WTC11 (cell line): ENCODE measurements at regions not wholly inside any gene's neighbourhood (a gene's known extent, or its start where the extent isn't known, plus 50 kb on each side); places are given as distances from the start of the nearest gene placed in this dataset.

ENCODE experiments used
- ATAC-seq: fragments of 200-7000 bp; cut with Tn5 transposase; 2 replicates; pipeline ENCODE4 v1.10.0; 2021; ENCODE audit warnings: mild to moderate bottlenecking, moderate library complexity
- CTCF ChIA-PET: fragments of 300-600 bp; sonication (Branson Sonifier 250); formaldehyde crosslinking; loops from one replicate; lab custom pipeline; 2021; ENCODE audit warnings: antibody characterized with exemption; lab: Charles Lee
- POLR2A ChIA-PET: fragments of 350-600 bp; sonication (Branson Sonifier 250); formaldehyde crosslinking; loops from one replicate; lab custom pipeline; 2021; ENCODE audit warnings: antibody characterized with exemption; lab: Charles Lee
- DNase-seq: peaks from one replicate; pipeline ENCODE4 v3.0.0; 2021; ENCODE audit warnings: low spot score
- H3K27ac Mint-ChIP-seq: 2 replicates; pipeline ENCODE4 v1.8.0; 2021; ENCODE audit warnings: mixed read lengths
- H3K27me3 Mint-ChIP-seq: 2 replicates; pipeline ENCODE4 v1.8.0; 2021; ENCODE audit warnings: low read depth, mild to moderate bottlenecking, moderate library complexity, mixed read lengths
- H3K36me3 Mint-ChIP-seq: 2 replicates; pipeline ENCODE4 v1.8.0; 2021; ENCODE audit warnings: mixed read lengths
- H3K4me1 Mint-ChIP-seq: 2 replicates; pipeline ENCODE4 v1.8.0; 2022; ENCODE audit warnings: mixed read lengths
- H3K4me3 Mint-ChIP-seq: 2 replicates; pipeline ENCODE4 v1.8.0; 2021; ENCODE audit warnings: mild to moderate bottlenecking, moderate library complexity, mixed read lengths
- H3K9me3 Mint-ChIP-seq: 2 replicates; pipeline ENCODE4 v1.8.0; 2021; ENCODE audit warnings: mixed read lengths
- CBFB ChIP-seq: sonication (generic); formaldehyde crosslinking; IDR thresholded peaks from 2 replicates; pipeline ENCODE4 v1.8.1; 2022; ENCODE audit warnings: mild to moderate bottlenecking, low read depth, missing genetic modification reagents
- EMX1 ChIP-seq: fragments of 250-450 bp; sonication (Bioruptor Pico); IDR thresholded peaks from 2 replicates; pipeline ENCODE4 v1.8.0; 2021; ENCODE audit warnings: mild to moderate bottlenecking
- ESRRA ChIP-seq: sonication (generic); formaldehyde crosslinking; IDR thresholded peaks from 2 replicates; pipeline ENCODE4 v1.8.1; 2022; ENCODE audit warnings: mild to moderate bottlenecking, missing genetic modification reagents, borderline replicate concordance
- FOXJ3 ChIP-seq: sonication (generic); formaldehyde crosslinking; IDR thresholded peaks from 2 replicates; pipeline ENCODE4 v1.9.0; 2021; ENCODE audit warnings: missing genetic modification reagents, mild to moderate bottlenecking, borderline replicate concordance
- FOXP1 ChIP-seq: sonication (generic); formaldehyde crosslinking; IDR thresholded peaks from 2 replicates; pipeline ENCODE4 v1.8.0; 2022; ENCODE audit warnings: missing genetic modification reagents, mild to moderate bottlenecking, moderate library complexity, borderline replicate concordance
- JAZF1 ChIP-seq: fragments of 250-450 bp; sonication (Bioruptor Pico); IDR thresholded peaks from 2 replicates; pipeline ENCODE4 v1.9.0; 2021; ENCODE audit warnings: moderate library complexity, mild to moderate bottlenecking, inconsistent platforms
- KAT7 ChIP-seq: sonication (generic); formaldehyde crosslinking; IDR thresholded peaks from 2 replicates; pipeline ENCODE4 v1.8.1; 2023; ENCODE audit warnings: missing genetic modification reagents, mild to moderate bottlenecking, borderline replicate concordance
- MYBL2 ChIP-seq: sonication (generic); formaldehyde crosslinking; IDR thresholded peaks from 2 replicates; pipeline ENCODE4 v1.8.1; 2023; ENCODE audit warnings: mild to moderate bottlenecking, moderate library complexity, missing genetic modification reagents
- NFATC4 ChIP-seq: fragments of 250-450 bp; sonication (Bioruptor Pico); IDR thresholded peaks from 2 replicates; pipeline ENCODE4 v1.9.0; 2021; ENCODE audit warnings: mild to moderate bottlenecking
- NR1H2 ChIP-seq: sonication (generic); formaldehyde crosslinking; IDR thresholded peaks from 2 replicates; pipeline ENCODE4 v1.9.0; 2021; ENCODE audit warnings: mild to moderate bottlenecking, moderate library complexity, missing genetic modification reagents
- NR2C2 ChIP-seq: sonication (generic); formaldehyde crosslinking; IDR thresholded peaks from 2 replicates; pipeline ENCODE4 v1.8.0; 2022; ENCODE audit warnings: mild to moderate bottlenecking, missing genetic modification reagents
- NR3C1 ChIP-seq: sonication (generic); formaldehyde crosslinking; conservative IDR thresholded peaks from 2 replicates; pipeline ENCODE4 v1.8.1; 2023; ENCODE audit warnings: low read depth, mild to moderate bottlenecking, missing genetic modification reagents
- SP1 ChIP-seq: sonication (generic); formaldehyde crosslinking; conservative IDR thresholded peaks from 2 replicates; pipeline ENCODE4 v1.8.1; 2022; ENCODE audit warnings: missing genetic modification reagents
- ZNF138 ChIP-seq: sonication (generic); formaldehyde crosslinking; conservative IDR thresholded peaks from 2 replicates; pipeline ENCODE4 v1.8.1; 2022; ENCODE audit warnings: mild to moderate bottlenecking, moderate library complexity, missing genetic modification reagents
- ZNF219 ChIP-seq: sonication (generic); formaldehyde crosslinking; IDR thresholded peaks from 2 replicates; pipeline ENCODE4 v1.8.0; 2023; ENCODE audit warnings: missing genetic modification reagents, mild to moderate bottlenecking, borderline replicate concordance
- ZNF396 ChIP-seq: fragments of 250-450 bp; sonication (Bioruptor Pico); IDR thresholded peaks from 2 replicates; pipeline ENCODE4 v1.8.0; 2021; ENCODE audit warnings: mild to moderate bottlenecking, moderate library complexity, borderline replicate concordance
- ZNF671 ChIP-seq: fragments of 250-450 bp; sonication (Bioruptor Pico); IDR thresholded peaks from 2 replicates; pipeline ENCODE4 v1.8.0; 2021; ENCODE audit warnings: mild to moderate bottlenecking
- TF ChIP-seq, protein P1 (sequence below): sonication (generic); formaldehyde crosslinking; IDR thresholded peaks from 2 replicates; pipeline ENCODE4 v1.8.1; 2022; ENCODE audit warnings: low read depth, missing genetic modification reagents, borderline replicate concordance
- TF ChIP-seq, protein P2 (sequence below): fragments of 250-450 bp; sonication (Bioruptor Pico); conservative IDR thresholded peaks from 2 replicates; pipeline ENCODE4 v1.9.0; 2021; ENCODE audit warnings: mild to moderate bottlenecking
- TF ChIP-seq, protein P3 (sequence below): sonication (generic); formaldehyde crosslinking; IDR thresholded peaks from 2 replicates; pipeline ENCODE4 v1.8.1; 2022; ENCODE audit warnings: low read depth, mild to moderate bottlenecking, moderate library complexity, missing genetic modification reagents, borderline replicate concordance
- TF ChIP-seq, protein P4 (sequence below): fragments of 250-450 bp; sonication (Bioruptor Pico); IDR thresholded peaks from 2 replicates; pipeline ENCODE4 v2.1.2; 2022; ENCODE audit warnings: mild to moderate bottlenecking, moderate library complexity
- TF ChIP-seq, protein P5 (sequence below): sonication (generic); formaldehyde crosslinking; IDR thresholded peaks from 2 replicates; pipeline ENCODE4 v1.8.1; 2022; ENCODE audit warnings: mild to moderate bottlenecking, missing genetic modification reagents, moderate library complexity, borderline replicate concordance
- TF ChIP-seq, protein P6 (sequence below): sonication (generic); formaldehyde crosslinking; IDR thresholded peaks from 2 replicates; pipeline ENCODE4 v1.8.1; 2023; ENCODE audit warnings: mild to moderate bottlenecking, missing genetic modification reagents
- TF ChIP-seq, protein P7 (sequence below): fragments of 250-450 bp; sonication (Bioruptor Pico); IDR thresholded peaks from 2 replicates; pipeline ENCODE4 v1.9.0; 2021; ENCODE audit warnings: moderate library complexity, mild to moderate bottlenecking, inconsistent platforms, borderline replicate concordance

DNA sequence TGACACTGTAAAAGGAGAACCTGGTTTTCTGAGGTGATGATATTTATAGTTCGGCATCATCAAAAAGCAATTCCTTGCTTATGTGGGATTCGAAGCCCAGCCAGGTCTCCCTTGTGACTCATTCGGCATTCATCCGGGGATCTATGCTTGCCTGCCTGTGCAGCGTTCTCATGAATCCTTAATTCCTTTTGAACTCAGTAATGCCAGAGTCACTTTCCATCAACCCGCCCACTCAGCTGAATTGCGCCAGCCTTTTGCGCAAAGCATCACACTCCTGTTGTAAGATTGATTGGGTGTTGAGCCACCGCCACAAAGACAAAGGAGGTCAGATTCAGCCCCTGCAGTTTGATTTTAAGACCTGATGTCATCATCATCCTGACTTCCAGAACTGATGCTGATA, 128.6 kb downstream of the SLC17A6 start (continued):
- TF ChIP-seq, protein P1, sequence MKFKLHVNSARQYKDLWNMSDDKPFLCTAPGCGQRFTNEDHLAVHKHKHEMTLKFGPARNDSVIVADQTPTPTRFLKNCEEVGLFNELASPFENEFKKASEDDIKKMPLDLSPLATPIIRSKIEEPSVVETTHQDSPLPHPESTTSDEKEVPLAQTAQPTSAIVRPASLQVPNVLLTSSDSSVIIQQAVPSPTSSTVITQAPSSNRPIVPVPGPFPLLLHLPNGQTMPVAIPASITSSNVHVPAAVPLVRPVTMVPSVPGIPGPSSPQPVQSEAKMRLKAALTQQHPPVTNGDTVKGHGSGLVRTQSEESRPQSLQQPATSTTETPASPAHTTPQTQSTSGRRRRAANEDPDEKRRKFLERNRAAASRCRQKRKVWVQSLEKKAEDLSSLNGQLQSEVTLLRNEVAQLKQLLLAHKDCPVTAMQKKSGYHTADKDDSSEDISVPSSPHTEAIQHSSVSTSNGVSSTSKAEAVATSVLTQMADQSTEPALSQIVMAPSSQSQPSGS (CRISPR knock-in tag), result no peak

DNA sequence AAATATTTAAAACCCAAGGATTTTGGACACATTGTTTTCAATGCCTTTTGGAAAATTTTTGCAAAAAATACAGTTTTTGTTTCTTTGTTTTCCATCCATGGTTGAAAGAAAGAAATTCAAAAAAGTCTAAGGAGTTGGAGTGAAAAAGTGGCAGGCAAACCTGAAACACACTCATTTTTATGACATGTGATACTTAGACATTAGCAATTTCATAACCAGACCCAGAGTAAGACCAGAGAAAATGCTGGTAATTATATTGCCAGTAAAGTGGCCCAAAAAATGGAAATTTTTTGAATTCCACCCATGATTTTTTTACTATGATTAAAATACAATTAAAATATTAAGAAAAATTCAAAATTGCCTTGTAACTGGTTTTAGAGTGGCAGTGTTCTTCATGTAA, 128.2 kb downstream of the SLC17A6 start:
- ChIA-PET POLR2A (no interaction called here), CTCF (no interaction called here)
- no peaks in the 10 kb centered on the region for H3K36me3 Mint-ChIP-seq
- no peak overlapping the region for H3K27ac Mint-ChIP-seq
- ATAC-seq (no peak), DNase-seq (no peak)
- H3K4me1 Mint-ChIP-seq, result no peaks in the 10 kb centered on the region
- TF ChIP-seq ZNF671 (CRISPR knock-in tag) (no peak), NFATC4 (CRISPR knock-in tag) (no peak), JAZF1 (no peak), ESRRA (no peak), NR1H2 (CRISPR knock-in tag) (no peak), FOXP1 (CRISPR knock-in tag) (no peak), NR3C1 (no peak), SP1 (CRISPR knock-in tag) (no peak), ZNF396 (no peak)
- TF ChIP-seq, protein P2, sequence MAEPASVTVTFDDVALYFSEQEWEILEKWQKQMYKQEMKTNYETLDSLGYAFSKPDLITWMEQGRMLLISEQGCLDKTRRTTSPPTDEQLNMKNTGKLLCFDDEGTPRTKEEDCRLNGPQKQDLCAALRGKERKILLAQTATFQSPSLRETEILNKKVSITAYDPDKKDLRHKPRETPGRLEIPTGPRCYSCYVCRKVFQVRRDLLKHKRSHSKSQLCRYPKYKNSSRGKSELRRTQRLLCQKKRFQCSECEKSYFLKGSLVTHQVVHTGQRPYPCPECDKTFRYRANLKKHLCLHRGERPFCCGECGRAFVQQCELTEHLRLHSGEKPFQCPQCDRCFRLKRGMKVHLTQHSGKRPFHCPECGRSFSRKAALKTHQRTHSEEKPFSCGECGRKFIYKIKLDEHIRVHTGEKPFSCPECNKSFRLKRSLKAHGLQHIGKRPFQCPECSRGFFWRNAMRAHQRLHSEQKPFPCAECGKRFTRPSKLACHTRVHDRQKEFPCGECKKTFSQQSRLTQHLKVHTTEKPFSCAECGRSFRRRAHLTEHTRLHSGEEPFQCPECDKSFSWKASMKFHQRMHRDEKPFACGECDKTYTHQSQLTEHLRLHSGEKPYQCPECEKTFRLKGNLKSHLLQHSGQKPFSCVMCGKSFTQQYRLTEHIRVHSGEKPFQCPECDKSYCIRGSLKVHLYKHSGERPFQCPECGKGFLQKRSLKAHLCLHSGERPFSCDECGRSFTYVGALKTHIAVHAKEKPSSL (CRISPR knock-in tag), result no peak
- TF ChIP-seq, protein P1 (CRISPR knock-in tag), result no peak
- TF ChIP-seq, protein P3, sequence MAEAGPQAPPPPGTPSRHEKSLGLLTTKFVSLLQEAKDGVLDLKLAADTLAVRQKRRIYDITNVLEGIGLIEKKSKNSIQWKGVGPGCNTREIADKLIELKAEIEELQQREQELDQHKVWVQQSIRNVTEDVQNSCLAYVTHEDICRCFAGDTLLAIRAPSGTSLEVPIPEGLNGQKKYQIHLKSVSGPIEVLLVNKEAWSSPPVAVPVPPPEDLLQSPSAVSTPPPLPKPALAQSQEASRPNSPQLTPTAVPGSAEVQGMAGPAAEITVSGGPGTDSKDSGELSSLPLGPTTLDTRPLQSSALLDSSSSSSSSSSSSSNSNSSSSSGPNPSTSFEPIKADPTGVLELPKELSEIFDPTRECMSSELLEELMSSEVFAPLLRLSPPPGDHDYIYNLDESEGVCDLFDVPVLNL (CRISPR knock-in tag), result no peak
- TF ChIP-seq, protein P4, sequence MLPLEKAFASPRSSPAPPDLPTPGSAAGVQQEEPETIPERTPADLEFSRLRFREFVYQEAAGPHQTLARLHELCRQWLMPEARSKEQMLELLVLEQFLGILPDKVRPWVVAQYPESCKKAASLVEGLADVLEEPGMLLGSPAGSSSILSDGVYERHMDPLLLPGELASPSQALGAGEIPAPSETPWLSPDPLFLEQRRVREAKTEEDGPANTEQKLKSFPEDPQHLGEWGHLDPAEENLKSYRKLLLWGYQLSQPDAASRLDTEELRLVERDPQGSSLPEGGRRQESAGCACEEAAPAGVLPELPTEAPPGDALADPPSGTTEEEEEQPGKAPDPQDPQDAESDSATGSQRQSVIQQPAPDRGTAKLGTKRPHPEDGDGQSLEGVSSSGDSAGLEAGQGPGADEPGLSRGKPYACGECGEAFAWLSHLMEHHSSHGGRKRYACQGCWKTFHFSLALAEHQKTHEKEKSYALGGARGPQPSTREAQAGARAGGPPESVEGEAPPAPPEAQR (CRISPR knock-in tag), result no peak
- TF ChIP-seq, protein P5, sequence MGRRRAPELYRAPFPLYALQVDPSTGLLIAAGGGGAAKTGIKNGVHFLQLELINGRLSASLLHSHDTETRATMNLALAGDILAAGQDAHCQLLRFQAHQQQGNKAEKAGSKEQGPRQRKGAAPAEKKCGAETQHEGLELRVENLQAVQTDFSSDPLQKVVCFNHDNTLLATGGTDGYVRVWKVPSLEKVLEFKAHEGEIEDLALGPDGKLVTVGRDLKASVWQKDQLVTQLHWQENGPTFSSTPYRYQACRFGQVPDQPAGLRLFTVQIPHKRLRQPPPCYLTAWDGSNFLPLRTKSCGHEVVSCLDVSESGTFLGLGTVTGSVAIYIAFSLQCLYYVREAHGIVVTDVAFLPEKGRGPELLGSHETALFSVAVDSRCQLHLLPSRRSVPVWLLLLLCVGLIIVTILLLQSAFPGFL, result no peak
- H3K9me3 Mint-ChIP-seq, result no peaks in the 10 kb centered on the region
- no peak overlapping the region for H3K4me3 Mint-ChIP-seq
- no peaks in the 10 kb centered on the region for H3K27me3 Mint-ChIP-seq

DNA sequence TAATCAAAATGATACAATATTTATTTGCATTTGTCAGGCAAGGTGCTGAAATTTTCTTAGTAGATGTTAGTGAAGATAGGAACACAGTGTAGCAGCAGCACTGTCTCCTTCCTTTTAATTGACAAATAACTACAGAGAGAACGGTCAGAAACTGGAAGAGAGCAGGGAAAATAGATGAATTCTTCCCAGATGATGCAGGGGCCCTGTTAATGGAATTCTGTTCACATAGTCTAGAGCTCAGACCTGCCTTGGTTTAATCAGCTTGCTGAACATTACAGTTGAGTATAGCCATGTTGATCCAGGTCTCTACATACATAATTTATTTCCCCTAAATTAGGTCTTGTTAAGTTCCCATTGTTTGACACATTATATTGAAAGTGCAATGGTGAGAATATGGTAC, 127.4 kb downstream of the SLC17A6 start:
- Mint-ChIP-seq H3K27me3 (no peaks in the 10 kb centered on the region), H3K36me3 (no peaks in the 10 kb centered on the region), H3K4me1 (no peaks in the 10 kb centered on the region), H3K27ac (no peak overlapping the region), H3K9me3 (no peaks in the 10 kb centered on the region), H3K4me3 (no peak overlapping the region)
- POLR2A ChIA-PET, result no interaction called here
- DNase-seq (no peak), ATAC-seq (no peak)
- CTCF ChIA-PET, result no interaction called here
- TF ChIP-seq, protein P6, sequence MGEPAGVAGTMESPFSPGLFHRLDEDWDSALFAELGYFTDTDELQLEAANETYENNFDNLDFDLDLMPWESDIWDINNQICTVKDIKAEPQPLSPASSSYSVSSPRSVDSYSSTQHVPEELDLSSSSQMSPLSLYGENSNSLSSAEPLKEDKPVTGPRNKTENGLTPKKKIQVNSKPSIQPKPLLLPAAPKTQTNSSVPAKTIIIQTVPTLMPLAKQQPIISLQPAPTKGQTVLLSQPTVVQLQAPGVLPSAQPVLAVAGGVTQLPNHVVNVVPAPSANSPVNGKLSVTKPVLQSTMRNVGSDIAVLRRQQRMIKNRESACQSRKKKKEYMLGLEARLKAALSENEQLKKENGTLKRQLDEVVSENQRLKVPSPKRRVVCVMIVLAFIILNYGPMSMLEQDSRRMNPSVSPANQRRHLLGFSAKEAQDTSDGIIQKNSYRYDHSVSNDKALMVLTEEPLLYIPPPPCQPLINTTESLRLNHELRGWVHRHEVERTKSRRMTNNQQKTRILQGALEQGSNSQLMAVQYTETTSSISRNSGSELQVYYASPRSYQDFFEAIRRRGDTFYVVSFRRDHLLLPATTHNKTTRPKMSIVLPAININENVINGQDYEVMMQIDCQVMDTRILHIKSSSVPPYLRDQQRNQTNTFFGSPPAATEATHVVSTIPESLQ, result no peak
- TF ChIP-seq FOXJ3 (CRISPR knock-in tag), result no peak
- no peak for TF ChIP-seq NR2C2
- TF ChIP-seq MYBL2 (CRISPR knock-in tag), result no peak
- TF ChIP-seq CBFB (CRISPR knock-in tag), result no peak
- TF ChIP-seq KAT7, result no peak
- TF ChIP-seq ZNF138 (CRISPR knock-in tag), result no peak
- TF ChIP-seq, protein P7, sequence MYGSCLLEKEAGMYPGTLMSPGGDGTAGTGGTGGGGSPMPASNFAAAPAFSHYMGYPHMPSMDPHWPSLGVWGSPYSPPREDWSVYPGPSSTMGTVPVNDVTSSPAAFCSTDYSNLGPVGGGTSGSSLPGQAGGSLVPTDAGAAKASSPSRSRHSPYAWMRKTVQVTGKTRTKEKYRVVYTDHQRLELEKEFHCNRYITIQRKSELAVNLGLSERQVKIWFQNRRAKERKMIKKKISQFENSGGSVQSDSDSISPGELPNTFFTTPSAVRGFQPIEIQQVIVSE (CRISPR knock-in tag), result no peak
- TF ChIP-seq EMX1 (CRISPR knock-in tag), result no peak
- no peak for TF ChIP-seq ZNF219 (CRISPR knock-in tag)
